ENCODE measurements at regions not wholly inside any gene's neighbourhood (a gene's known extent, or its start where the extent isn't known, plus 50 kb on each side); places are given as distances from the start of the nearest gene placed in this dataset.

GRCh38 chr9:103992938-103993579 is 101.0 kb upstream of the SMC2 start:
- H3K9me3 ChIP-seq: no peaks in the 10 kb centered on the region
- no peak overlapping the region for H3K4me3 ChIP-seq
- H3K36me3 ChIP-seq: no peaks in the 10 kb centered on the region
- intact Hi-C loops (cut with DNase I; ENCODE audit: low total_unique reads): no loop called here
- TF ChIP-seq POLR2AphosphoS5 (IDR thresholded peaks at IDR 0.05): no peak
- TF ChIP-seq, protein P1, sequence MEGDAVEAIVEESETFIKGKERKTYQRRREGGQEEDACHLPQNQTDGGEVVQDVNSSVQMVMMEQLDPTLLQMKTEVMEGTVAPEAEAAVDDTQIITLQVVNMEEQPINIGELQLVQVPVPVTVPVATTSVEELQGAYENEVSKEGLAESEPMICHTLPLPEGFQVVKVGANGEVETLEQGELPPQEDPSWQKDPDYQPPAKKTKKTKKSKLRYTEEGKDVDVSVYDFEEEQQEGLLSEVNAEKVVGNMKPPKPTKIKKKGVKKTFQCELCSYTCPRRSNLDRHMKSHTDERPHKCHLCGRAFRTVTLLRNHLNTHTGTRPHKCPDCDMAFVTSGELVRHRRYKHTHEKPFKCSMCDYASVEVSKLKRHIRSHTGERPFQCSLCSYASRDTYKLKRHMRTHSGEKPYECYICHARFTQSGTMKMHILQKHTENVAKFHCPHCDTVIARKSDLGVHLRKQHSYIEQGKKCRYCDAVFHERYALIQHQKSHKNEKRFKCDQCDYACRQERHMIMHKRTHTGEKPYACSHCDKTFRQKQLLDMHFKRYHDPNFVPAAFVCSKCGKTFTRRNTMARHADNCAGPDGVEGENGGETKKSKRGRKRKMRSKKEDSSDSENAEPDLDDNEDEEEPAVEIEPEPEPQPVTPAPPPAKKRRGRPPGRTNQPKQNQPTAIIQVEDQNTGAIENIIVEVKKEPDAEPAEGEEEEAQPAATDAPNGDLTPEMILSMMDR (IDR thresholded peaks at IDR 0.05): no peak
- no peak for TF ChIP-seq EP300 (IDR thresholded peaks at IDR 0.05)
- no peak for TF ChIP-seq POLR2A (IDR thresholded peaks at IDR 0.05)
- H3K4me1 ChIP-seq: no peaks in the 10 kb centered on the region
- no peak for DNase-seq
- no peaks in the 10 kb centered on the region for H3K27me3 ChIP-seq
- 76 to 89% (median 80%) methylated on average over 3 of the region's 3 CpGs for WGBS, 5 donors
- no peak overlapping the region for H3K27ac ChIP-seq

GRCh38 chr9:103997856-103998370 is 96.2 kb upstream of the SMC2 start:
- Histone ChIP-seq H3K36me3 (no peaks in the 10 kb centered on the region), H3K27ac (no peak overlapping the region), H3K4me1 (no peaks in the 10 kb centered on the region), H3K9me3 (no peaks in the 10 kb centered on the region), H3K4me3 (no peak overlapping the region), H3K27me3 (no peaks in the 10 kb centered on the region)
- DNase-seq: peak in 1 of 2 donors; percentile 6
- intact Hi-C loops (cut with DNase I; ENCODE audit: low total_unique reads): no loop called here
- 45 to 62% (median 54%) methylated on average over 3 of the region's 3 CpGs for WGBS, 5 donors
- TF ChIP-seq EP300 (IDR thresholded peaks at IDR 0.05): no peak
- no peak for TF ChIP-seq POLR2A (IDR thresholded peaks at IDR 0.05)
- TF ChIP-seq POLR2AphosphoS5 (IDR thresholded peaks at IDR 0.05): no peak
- TF ChIP-seq, protein P1 (IDR thresholded peaks at IDR 0.05): no peak

DNA sequence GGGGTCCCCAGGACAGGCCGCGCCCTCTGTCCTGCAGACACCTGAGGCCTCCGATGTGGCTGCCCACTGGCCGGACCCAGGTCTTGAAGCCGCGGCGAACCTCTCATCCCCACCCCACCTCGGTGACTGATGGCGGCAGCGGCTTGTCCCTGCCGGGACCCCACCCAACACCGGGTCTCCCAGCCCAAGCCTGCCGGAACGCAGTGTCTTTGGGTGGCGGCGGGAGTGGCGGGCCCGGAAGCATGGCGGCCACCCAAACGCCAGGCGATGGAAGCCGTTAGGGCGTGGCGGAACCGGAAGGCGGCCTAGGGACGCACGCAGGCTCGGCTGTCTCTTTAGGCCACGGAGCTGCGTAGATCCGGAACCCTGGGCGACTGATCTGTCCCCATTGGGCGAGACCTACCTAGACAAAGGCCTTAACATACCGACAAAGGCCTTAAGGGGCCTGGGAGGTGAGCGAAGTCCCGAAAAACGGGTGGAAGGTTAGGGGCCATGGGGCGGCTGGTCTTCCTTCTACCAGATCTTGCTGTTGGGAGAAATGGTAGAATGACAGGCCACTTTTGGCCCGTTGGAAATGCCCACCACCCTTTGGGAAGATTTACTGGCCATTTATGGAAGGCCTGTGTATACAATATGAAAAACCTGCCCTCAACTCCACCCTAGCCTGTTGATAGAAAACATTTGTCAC is 94.6 kb upstream of the SMC2 start:
- no peaks in the 10 kb centered on the region for H3K4me1 ChIP-seq
- TF ChIP-seq POLR2AphosphoS5 (IDR thresholded peaks at IDR 0.05) (no peak), POLR2A (IDR thresholded peaks at IDR 0.05) (no peak), EP300 (IDR thresholded peaks at IDR 0.05) (no peak)
- TF ChIP-seq, protein P1 (IDR thresholded peaks at IDR 0.05): no peak
- H3K27ac ChIP-seq: no peak overlapping the region
- no peaks in the 10 kb centered on the region for H3K27me3 ChIP-seq
- H3K9me3 ChIP-seq: no peaks in the 10 kb centered on the region
- no peaks in the 10 kb centered on the region for H3K36me3 ChIP-seq
- DNase-seq: no peak
- H3K4me3 ChIP-seq: no peak overlapping the region
- intact Hi-C loops (cut with DNase I; ENCODE audit: low total_unique reads): no loop called here
- 96 to 97% (median 97%) methylated on average over 31 to 40 of the region's 40 CpGs for WGBS, 5 donors

DNA sequence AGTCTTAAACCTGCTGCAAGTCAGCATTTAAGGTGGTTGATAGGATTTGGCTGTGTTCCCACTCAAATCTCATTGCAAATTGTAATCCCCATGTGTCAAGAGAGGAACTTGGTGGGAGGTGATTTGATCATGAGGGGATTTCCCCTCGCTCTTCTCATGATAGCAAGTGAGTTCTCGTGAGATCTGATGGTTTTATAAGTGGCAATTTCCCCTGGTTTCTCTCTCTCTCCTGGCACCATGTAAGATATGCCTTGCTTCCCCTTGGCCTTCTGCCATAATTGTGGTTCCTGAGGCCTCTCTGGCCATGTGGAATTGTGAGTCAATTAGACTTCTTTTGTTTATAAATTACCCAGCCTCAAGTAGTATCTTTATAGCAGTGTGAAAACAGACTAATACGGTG is 84.3 kb upstream of the SMC2 start:
- H3K27ac ChIP-seq: no peak overlapping the region
- H3K9me3 ChIP-seq: no peaks in the 10 kb centered on the region
- WGBS, 5 donors: 27 to 58% (median 41%) methylated on average over 3 of the region's 3 CpGs
- intact Hi-C loops (cut with DNase I; ENCODE audit: low total_unique reads): no loop called here
- H3K4me1 ChIP-seq: no peaks in the 10 kb centered on the region
- no peaks in the 10 kb centered on the region for H3K27me3 ChIP-seq
- peak in 1 of 2 donors; percentile 5 for DNase-seq
- no peak overlapping the region for H3K4me3 ChIP-seq
- H3K36me3 ChIP-seq: no peaks in the 10 kb centered on the region
- TF ChIP-seq EP300 (IDR thresholded peaks at IDR 0.05): no peak
- no peak for TF ChIP-seq POLR2AphosphoS5 (IDR thresholded peaks at IDR 0.05)
- TF ChIP-seq POLR2A (IDR thresholded peaks at IDR 0.05): no peak
- TF ChIP-seq, protein P1 (IDR thresholded peaks at IDR 0.05): no peak

Measured in stomach (tissue), 8 donors.